RWPE1 (cell line): ENCODE measurements at regions not wholly inside any gene's neighbourhood (a gene's known extent, or its start where the extent isn't known, plus 50 kb on each side); places are given as distances from the start of the nearest gene placed in this dataset.

ENCODE experiments used
- CTCF ChIA-PET: fragments of 350-600 bp; sonication (Branson Sonifier 250); formaldehyde crosslinking; extraction: SDS; loops from one replicate; lab custom pipeline; 2021; lab: Yijun Ruan, JAX
- POLR2A ChIA-PET: fragments of 400-600 bp; formaldehyde crosslinking; extraction: SDS; loops from one replicate; lab custom pipeline; 2020; ENCODE audit warnings: antibody characterized with exemption; ENCODE audit not compliant: low non-redundant PET; lab: Yijun Ruan, JAX
- DNase-seq: peaks from one replicate; pipeline ENCODE4 v3.0.0; 2012; ENCODE audit warnings: low spot score
- H3K27ac ChIP-seq: fragments of 450-650 bp; 2 replicates; pipeline ENCODE4 v1.5.1; 2017
- CTCF ChIP-seq: fragments of 450-650 bp; conservative IDR thresholded peaks from 2 replicates; pipeline ENCODE4 v1.5.1; 2017; ENCODE audit warnings: low read depth, mild to moderate bottlenecking

GRCh38 chr1:96292141-96292540 is 429.4 kb upstream of the PTBP2 start:
- H3K27ac ChIP-seq, result peak overlapping the region; percentile 49; the same call in 1 of the 2 replicates
- TF ChIP-seq CTCF, result no peak
- POLR2A ChIA-PET, result no interaction called here
- no peak for DNase-seq
- CTCF ChIA-PET, result no interaction called here

GRCh38 chr1:96296991-96297390 is 424.6 kb upstream of the PTBP2 start:
- DNase-seq, result no peak
- CTCF ChIA-PET, result interaction anchor here (0.6 kb wide), 1 partner anchor 1027 kb away, joined by 3 read pairs; no protein-coding TSS in a partner anchor
- POLR2A ChIA-PET, result no interaction called here
- H3K27ac ChIP-seq, result no peak overlapping the region
- no peak for TF ChIP-seq CTCF

- no peak for TF ChIP-seq CTCF
- POLR2A ChIA-PET, result no interaction called here
- CTCF ChIA-PET, result no interaction called here
- no peak overlapping the region for H3K27ac ChIP-seq
- peak; percentile 28 for DNase-seq
These were observed 414.6 kb upstream of the PTBP2 start for GRCh38 chr1:96306809-96307560.

GRCh38 chr1:96308314-96308713 is 413.3 kb upstream of the PTBP2 start:
- ChIA-PET POLR2A (no interaction called here), CTCF (no interaction called here)
- DNase-seq, result no peak
- no peak overlapping the region for H3K27ac ChIP-seq
- TF ChIP-seq CTCF, result no peak

- POLR2A ChIA-PET, result no interaction called here
- peak; percentile 47 for DNase-seq
- CTCF ChIA-PET, result no interaction called here
These were observed 411.8 kb upstream of the PTBP2 start for GRCh38 chr1:96309783-96310182.

GRCh38 chr1:96313216-96313615 is 408.4 kb upstream of the PTBP2 start:
- H3K27ac ChIP-seq, result no peak overlapping the region
- no peak for TF ChIP-seq CTCF
- CTCF ChIA-PET, result no interaction called here
- DNase-seq, result peak; percentile 5
- POLR2A ChIA-PET, result no interaction called here

More at GRCh38 chr1:96309783-96310182, 411.8 kb upstream of the PTBP2 start:
- no peak for TF ChIP-seq CTCF
- no peak overlapping the region for H3K27ac ChIP-seq
